H9 (cell line): ENCODE measurements at regions not wholly inside any gene's neighbourhood (a gene's known extent, or its start where the extent isn't known, plus 50 kb on each side); places are given as distances from the start of the nearest gene placed in this dataset.

ENCODE experiments used
- DNase-seq: peaks from one replicate; pipeline ENCODE4 v3.0.0-alpha.2; 2017
- H2AFZ ChIP-seq: one replicate; pipeline ENCODE4 v1.6.1; 2013; ENCODE audit warnings: mild to moderate bottlenecking, low read length, control low read depth, moderate library complexity
- H2AK5ac ChIP-seq: 2 replicates; pipeline ENCODE4 v1.6.1; 2013; ENCODE audit warnings: low read length, control low read depth, mixed read lengths; ENCODE audit not compliant: insufficient read length
- H2BK120ac ChIP-seq: one replicate; pipeline ENCODE4 v1.6.1; 2013; ENCODE audit warnings: low read depth, mild to moderate bottlenecking, low read length, control low read depth, inconsistent platforms; ENCODE audit not compliant: poor library complexity, severe bottlenecking
- H2BK12ac ChIP-seq: 2 replicates; pipeline ENCODE4 v1.6.1; 2013; ENCODE audit warnings: low read length, control low read depth, mixed read lengths, low read depth; ENCODE audit not compliant: insufficient read length
- H2BK15ac ChIP-seq: 2 replicates; pipeline ENCODE4 v1.6.1; 2013; ENCODE audit warnings: low read depth, low read length, control low read depth
- H2BK20ac ChIP-seq: one replicate; pipeline ENCODE4 v1.6.1; 2013; ENCODE audit warnings: low read depth, mild to moderate bottlenecking, low read length, control low read depth, inconsistent platforms; ENCODE audit not compliant: poor library complexity, severe bottlenecking
- H2BK5ac ChIP-seq: 2 replicates; pipeline ENCODE4 v1.6.1; 2013; ENCODE audit warnings: low read length, control low read depth, mixed read lengths; ENCODE audit not compliant: insufficient read length
- H3K14ac ChIP-seq: 2 replicates; pipeline ENCODE4 v1.6.1; 2013; ENCODE audit warnings: low read length, control low read depth; ENCODE audit not compliant: insufficient read depth
- H3K18ac ChIP-seq: 2 replicates; pipeline ENCODE4 v1.6.1; 2013; ENCODE audit warnings: low read depth, mild to moderate bottlenecking, mixed read lengths, low read length, control low read depth; ENCODE audit not compliant: insufficient read length
- H3K23ac ChIP-seq: 2 replicates; pipeline ENCODE4 v1.6.1; 2013; ENCODE audit warnings: low read length, control low read depth, mixed read lengths, low read depth; ENCODE audit not compliant: insufficient read length
- H3K23me2 ChIP-seq: 2 replicates; pipeline ENCODE4 v1.6.1; 2013; ENCODE audit warnings: low read depth, mild to moderate bottlenecking, mixed read lengths, low read length, control low read depth; ENCODE audit not compliant: insufficient read length, poor library complexity, severe bottlenecking
- H3K27ac ChIP-seq: 2 replicates; pipeline ENCODE4 v1.5.1; 2013; ENCODE audit warnings: low read length, control low read depth, mixed read lengths, low read depth; ENCODE audit not compliant: insufficient read length
- H3K27me3 ChIP-seq: 2 replicates; pipeline ENCODE4 v1.6.1; 2013; ENCODE audit warnings: low read length, control low read depth, inconsistent platforms; ENCODE audit not compliant: insufficient read depth
- H3K4ac ChIP-seq: 2 replicates; pipeline ENCODE4 v1.6.1; 2013; ENCODE audit warnings: low read depth, mild to moderate bottlenecking, control low read depth, inconsistent platforms, low read length, moderate library complexity
- H3K4me1 ChIP-seq: 2 replicates; pipeline ENCODE4 v1.6.1; 2013; ENCODE audit warnings: low read length, control low read depth, inconsistent platforms; ENCODE audit not compliant: insufficient read depth
- H3K4me2 ChIP-seq: 2 replicates; pipeline ENCODE4 v1.6.1; 2013; ENCODE audit warnings: low read length, control low read depth, mixed read lengths; ENCODE audit not compliant: insufficient read length, insufficient read depth
- H3K56ac ChIP-seq: 2 replicates; pipeline ENCODE4 v1.6.1; 2013; ENCODE audit warnings: low read depth, mild to moderate bottlenecking, mixed read lengths, low read length, control low read depth; ENCODE audit not compliant: insufficient read length
- H3K79me1 ChIP-seq: 2 replicates; pipeline ENCODE4 v1.6.1; 2013; ENCODE audit warnings: low read depth, mild to moderate bottlenecking, moderate library complexity, low read length, control low read depth, inconsistent platforms; ENCODE audit not compliant: insufficient read depth, poor library complexity, severe bottlenecking
- H3K79me2 ChIP-seq: 2 replicates; pipeline ENCODE4 v1.6.1; 2013; ENCODE audit warnings: low read length, control low read depth, inconsistent platforms; ENCODE audit not compliant: insufficient read depth
- H3K9ac ChIP-seq: 2 replicates; pipeline ENCODE4 v1.6.1; 2013; ENCODE audit warnings: low read length, control low read depth, mixed read lengths; ENCODE audit not compliant: insufficient read length; ENCODE audit errors: extremely low read depth
- H3K9me3 ChIP-seq: one replicate; pipeline ENCODE4 v1.6.1; 2013; ENCODE audit warnings: low read depth, low read length, inconsistent platforms; ENCODE audit not compliant: control insufficient read depth
- H3T11ph ChIP-seq: one replicate; pipeline ENCODE4 v1.6.1; 2013; ENCODE audit warnings: mild to moderate bottlenecking, low read length, control low read depth, inconsistent platforms
- H4K20me1 ChIP-seq: one replicate; pipeline ENCODE4 v1.6.1; 2013; ENCODE audit not compliant: control insufficient read depth, insufficient read length, insufficient read depth
- H4K5ac ChIP-seq: 2 replicates; pipeline ENCODE4 v1.6.1; 2013; ENCODE audit warnings: low read depth, mild to moderate bottlenecking, mixed read lengths, low read length, control low read depth; ENCODE audit not compliant: insufficient read length
- H4K8ac ChIP-seq: replicated peaks from 2 replicates; pipeline ENCODE4 v1.6.1; 2013; ENCODE audit warnings: low read length, control low read depth, mixed read lengths, low read depth; ENCODE audit not compliant: insufficient read length
- H4K91ac ChIP-seq: 2 replicates; pipeline ENCODE4 v1.6.1; 2013; ENCODE audit warnings: low read depth, mild to moderate bottlenecking, moderate library complexity, mixed read lengths, low read length, control low read depth; ENCODE audit not compliant: insufficient read length
- H3K27ac Mint-ChIP-seq, 3 experiments: 2 replicates in 2 of 3; 3 replicates in 1 of 3; pipeline ENCODE4 v1.8.0; 2020 to 2021; ENCODE audit warnings: mixed read lengths in 3 of 3, mild to moderate bottlenecking in 1 of 3, moderate library complexity in 1 of 3
- H3K27me3 Mint-ChIP-seq: 2 replicates; pipeline ENCODE4 v1.8.0; 2021; ENCODE audit warnings: low read depth, mild to moderate bottlenecking, moderate library complexity, mixed read lengths
- H3K36me3 Mint-ChIP-seq, 3 experiments: 2 replicates in 2 of 3; 3 replicates in 1 of 3; pipeline ENCODE4 v1.8.0; 2020 to 2021; ENCODE audit warnings: low read depth in 3 of 3, mixed read lengths in 3 of 3; ENCODE audit not compliant: insufficient read depth in 1 of 3
- H3K4me1 Mint-ChIP-seq, 2 experiments: 2 replicates each; pipeline ENCODE4 v1.8.0; 2020; ENCODE audit warnings: mixed read lengths in 2 of 2
- H3K4me3 Mint-ChIP-seq, 2 experiments: 2 replicates in 1 of 2; 3 replicates in 1 of 2; pipeline ENCODE4 v1.8.0; 2020 to 2021; ENCODE audit warnings: mild to moderate bottlenecking in 2 of 2, mixed read lengths in 2 of 2, moderate library complexity in 1 of 2
- H3K9me3 Mint-ChIP-seq, 2 experiments: 2 replicates in 1 of 2; 3 replicates in 1 of 2; pipeline ENCODE4 v1.8.0; 2020; ENCODE audit warnings: mild to moderate bottlenecking in 2 of 2, mixed read lengths in 2 of 2, moderate library complexity in 1 of 2
- CTCF ChIP-seq: fragments of 200-600 bp; sonication (generic); conservative IDR thresholded peaks from 3 replicates; pipeline ENCODE4 v1.8.0; 2021; ENCODE audit warnings: antibody characterized with exemption, mild to moderate bottlenecking
- WGBS: extraction: QIAGEN DNeasy Blood & Tissue Kit; methylation state at CpG from one replicate; pipeline ENCODE4 v1.1.7; 2013; ENCODE audit warnings: missing lambda C conversion rate, low lambda C conversion rate, mixed read lengths; ENCODE audit not compliant: insufficient read length; ENCODE audit errors: extremely low coverage; 5-methylcytosine and 5-hydroxymethylcytosine counted together

- Histone ChIP-seq H4K20me1 (no peaks in the 10 kb centered on the region), H2AK5ac (no peak overlapping the region), H2BK120ac (no peak overlapping the region), H3K56ac (no peak overlapping the region), H2BK15ac (no peak overlapping the region), H3K79me1 (no peaks in the 10 kb centered on the region), H3K23me2 (no peaks in the 10 kb centered on the region), H3K79me2 (no peaks in the 10 kb centered on the region), H2BK20ac (no peak overlapping the region), H3K23ac (no peak overlapping the region), H3K9ac (no peak overlapping the region), H3T11ph (no peak overlapping the region), H3K9me3 (no peaks in the 10 kb centered on the region), H4K91ac (no peak overlapping the region), H2AFZ (no peak overlapping the region), H3K14ac (no peak overlapping the region), H2BK12ac (no peak overlapping the region), H3K27ac (no peak overlapping the region), H3K4ac (no peak overlapping the region), H2BK5ac (no peak overlapping the region), H3K4me2 (no peak overlapping the region), H3K4me1 (no peaks in the 10 kb centered on the region), H4K5ac (no peak overlapping the region), H3K18ac (no peak overlapping the region), H3K27me3 (no peaks in the 10 kb centered on the region), H4K8ac (no peak overlapping the region)
- no peak overlapping the region for H3K4me3 Mint-ChIP-seq
- H3K9me3 Mint-ChIP-seq = peaks cover 14 to 16% of the 10 kb centered on the region in 2 experiments
- no peaks in the 10 kb centered on the region for H3K4me1 Mint-ChIP-seq
- no peak overlapping the region for H3K27ac Mint-ChIP-seq
- no peaks in the 10 kb centered on the region; the same call in 1 of the 2 replicates for H3K27me3 Mint-ChIP-seq
- no CpG with 5 or more reads among the region's 3 CpGs for WGBS
- DNase-seq = no peak
- no peak for TF ChIP-seq CTCF
- peaks cover 0 to 17% (median 4%) of the 10 kb centered on the region in 3 experiments; a peak in 5 of 7 replicates for H3K36me3 Mint-ChIP-seq
Observed at GRCh38 chr3:105979961-105980360, 111.1 kb upstream of the CBLB start.
